ENCODE measurements at regions not wholly inside any gene's neighbourhood (a gene's known extent, or its start where the extent isn't known, plus 50 kb on each side); places are given as distances from the start of the nearest gene placed in this dataset.
A peak's percentile ranks its signal among the peaks of the same experiment; 100 is the strongest.

GRCh38 chr4:57220172-57220571 is 110.0 kb upstream of the IGFBP7 start:
- H4K20me1 ChIP-seq (ENCODE audit: insufficient read depth, low read length): no peaks in the 10 kb centered on the region
- no peak overlapping the region for H3K27ac ChIP-seq (ENCODE audit: low read depth, low read length, poor library complexity, severe bottlenecking)
- ChIA-PET CTCF (ENCODE audit: unreplicated experiment) (no interaction called here), POLR2A (interaction anchor here (0.9 to 1.0 kb wide), 2 partner anchors 22 to 24 kb away, joined by 3 read pairs; no protein-coding TSS in a partner anchor)
- H3K9me3 ChIP-seq (ENCODE audit: low read length): no peaks in the 10 kb centered on the region
- intact Hi-C loops (cut with micrococcal nuclease; ENCODE audit: unreplicated experiment): no loop called here
- peak; percentile 1 for DNase-seq (ENCODE audit: low spot score)
- no peak for TF ChIP-seq EZH2phosphoT487 (IDR thresholded peaks at IDR 0.05; ENCODE audit: borderline replicate concordance, low read depth, low read length)
- no peak overlapping the region for H3K4me3 ChIP-seq (ENCODE audit: low read depth, low read length, poor library complexity, severe bottlenecking)
- no peaks in the 10 kb centered on the region for H3K4me1 ChIP-seq (ENCODE audit: insufficient read depth, low read length, poor library complexity, severe bottlenecking)
- no peaks in the 10 kb centered on the region for H3K36me3 ChIP-seq (ENCODE audit: insufficient read depth, low read length)
- no peaks in the 10 kb centered on the region for H3K79me2 ChIP-seq (ENCODE audit: insufficient read depth, low read depth, low read length)
- H3K4me2 ChIP-seq (ENCODE audit: low read length): no peak overlapping the region
- no TSS peak for BruUV-seq (replicated peaks)
- no peaks in the 10 kb centered on the region for H3K9me2 ChIP-seq (ENCODE audit: insufficient read depth, low read length)
- no peak overlapping the region for H2AFZ ChIP-seq (ENCODE audit: low read length)

- BruUV-seq (replicated peaks): no TSS peak
- Histone ChIP-seq H3K4me3 (ENCODE audit: low read depth, low read length, poor library complexity, severe bottlenecking) (no peak overlapping the region), H3K4me1 (ENCODE audit: insufficient read depth, low read length, poor library complexity, severe bottlenecking) (no peaks in the 10 kb centered on the region), H3K9me3 (ENCODE audit: low read length) (no peaks in the 10 kb centered on the region), H3K79me2 (ENCODE audit: insufficient read depth, low read depth, low read length) (no peaks in the 10 kb centered on the region), H3K27ac (ENCODE audit: low read depth, low read length, poor library complexity, severe bottlenecking) (no peak overlapping the region), H4K20me1 (ENCODE audit: insufficient read depth, low read length) (no peaks in the 10 kb centered on the region), H3K4me2 (ENCODE audit: low read length) (no peak overlapping the region), H3K36me3 (ENCODE audit: insufficient read depth, low read length) (no peaks in the 10 kb centered on the region), H3K9me2 (ENCODE audit: insufficient read depth, low read length) (no peaks in the 10 kb centered on the region), H2AFZ (ENCODE audit: low read length) (no peak overlapping the region)
- CTCF ChIA-PET (ENCODE audit: unreplicated experiment): no interaction called here
- POLR2A ChIA-PET: interaction anchor here (0.7 kb wide), 1 partner anchor 181 kb away, joined by 3 read pairs; no protein-coding TSS in a partner anchor
- intact Hi-C loops (cut with micrococcal nuclease; ENCODE audit: unreplicated experiment): no loop called here
- DNase-seq (ENCODE audit: low spot score): no peak
- TF ChIP-seq EZH2phosphoT487 (IDR thresholded peaks at IDR 0.05; ENCODE audit: borderline replicate concordance, low read depth, low read length): no peak
- TF ChIP-seq, protein P1, sequence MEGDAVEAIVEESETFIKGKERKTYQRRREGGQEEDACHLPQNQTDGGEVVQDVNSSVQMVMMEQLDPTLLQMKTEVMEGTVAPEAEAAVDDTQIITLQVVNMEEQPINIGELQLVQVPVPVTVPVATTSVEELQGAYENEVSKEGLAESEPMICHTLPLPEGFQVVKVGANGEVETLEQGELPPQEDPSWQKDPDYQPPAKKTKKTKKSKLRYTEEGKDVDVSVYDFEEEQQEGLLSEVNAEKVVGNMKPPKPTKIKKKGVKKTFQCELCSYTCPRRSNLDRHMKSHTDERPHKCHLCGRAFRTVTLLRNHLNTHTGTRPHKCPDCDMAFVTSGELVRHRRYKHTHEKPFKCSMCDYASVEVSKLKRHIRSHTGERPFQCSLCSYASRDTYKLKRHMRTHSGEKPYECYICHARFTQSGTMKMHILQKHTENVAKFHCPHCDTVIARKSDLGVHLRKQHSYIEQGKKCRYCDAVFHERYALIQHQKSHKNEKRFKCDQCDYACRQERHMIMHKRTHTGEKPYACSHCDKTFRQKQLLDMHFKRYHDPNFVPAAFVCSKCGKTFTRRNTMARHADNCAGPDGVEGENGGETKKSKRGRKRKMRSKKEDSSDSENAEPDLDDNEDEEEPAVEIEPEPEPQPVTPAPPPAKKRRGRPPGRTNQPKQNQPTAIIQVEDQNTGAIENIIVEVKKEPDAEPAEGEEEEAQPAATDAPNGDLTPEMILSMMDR (conservative IDR thresholded peaks at IDR 0.05; ENCODE audit: low read length): no peak
Observed at GRCh38 chr4:57219431-57219830, 109.2 kb upstream of the IGFBP7 start.

DNA sequence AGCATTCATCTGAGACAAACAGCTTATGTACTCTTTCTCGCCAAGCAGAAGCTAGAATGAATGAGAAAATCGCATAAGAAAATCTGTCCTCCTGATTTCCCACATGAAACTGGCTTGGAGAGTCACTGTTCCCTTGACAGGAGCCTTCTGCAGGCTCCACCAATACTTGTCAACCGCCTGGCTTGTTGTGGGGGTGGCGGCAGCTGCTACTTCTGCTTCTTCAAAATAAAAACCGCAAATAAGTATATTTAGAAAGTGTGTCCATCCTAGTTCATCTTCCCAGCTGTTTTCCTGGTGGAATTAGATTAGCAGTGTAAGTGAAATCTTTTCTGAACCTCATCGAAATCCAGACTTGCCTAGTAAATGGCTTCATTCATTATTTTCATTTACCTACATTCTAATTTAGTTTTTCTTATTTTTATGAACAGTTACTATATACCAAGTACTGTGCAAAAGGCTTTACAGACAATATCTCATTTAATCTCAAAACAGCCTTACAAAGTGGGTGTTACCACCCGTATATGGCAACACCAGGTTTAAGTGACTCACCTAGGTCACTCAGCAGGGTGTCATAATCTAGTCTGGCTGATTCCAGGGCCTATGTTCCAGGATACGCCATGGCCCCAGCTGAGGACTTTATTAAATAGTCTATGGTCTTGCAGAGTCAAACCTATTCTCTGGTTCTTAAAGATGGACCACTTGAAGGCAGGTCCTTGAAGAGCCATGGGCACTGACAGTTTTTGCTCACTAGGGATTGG is 104.6 kb upstream of the IGFBP7 start:
- Histone ChIP-seq H2AFZ (ENCODE audit: low read length) (no peak overlapping the region), H3K36me3 (ENCODE audit: insufficient read depth, low read length) (no peaks in the 10 kb centered on the region), H3K27ac (ENCODE audit: low read depth, low read length, poor library complexity, severe bottlenecking) (no peak overlapping the region), H3K4me1 (ENCODE audit: insufficient read depth, low read length, poor library complexity, severe bottlenecking) (no peaks in the 10 kb centered on the region), H4K20me1 (ENCODE audit: insufficient read depth, low read length) (no peaks in the 10 kb centered on the region), H3K9me3 (ENCODE audit: low read length) (no peaks in the 10 kb centered on the region), H3K79me2 (ENCODE audit: insufficient read depth, low read depth, low read length) (no peaks in the 10 kb centered on the region), H3K4me3 (ENCODE audit: low read depth, low read length, poor library complexity, severe bottlenecking) (no peak overlapping the region), H3K4me2 (ENCODE audit: low read length) (no peak overlapping the region), H3K9me2 (ENCODE audit: insufficient read depth, low read length) (no peaks in the 10 kb centered on the region)
- no peak for TF ChIP-seq EZH2phosphoT487 (IDR thresholded peaks at IDR 0.05; ENCODE audit: borderline replicate concordance, low read depth, low read length)
- TF ChIP-seq, protein P1 (conservative IDR thresholded peaks at IDR 0.05; ENCODE audit: low read length): no peak
- no TSS peak for BruUV-seq (replicated peaks)
- CTCF ChIA-PET (ENCODE audit: unreplicated experiment): no interaction called here
- POLR2A ChIA-PET: no interaction called here
- intact Hi-C loops (cut with micrococcal nuclease; ENCODE audit: unreplicated experiment): no loop called here
- no peak for DNase-seq (ENCODE audit: low spot score)
